SHP77 (cell line): ENCODE measurements at regions not wholly inside any gene's neighbourhood (a gene's known extent, or its start where the extent isn't known, plus 50 kb on each side); places are given as distances from the start of the nearest gene placed in this dataset.
"Not testable (repeated sequence)": the region's sequence is repeated elsewhere in the genome, so short reads cannot be mapped to it uniquely, and the experiment has no call there.

Experiments used
- DNase-seq, 2 experiments: peaks; one replicate each; lab custom pipeline; 2025; lab: John Stamatoyannopoulos, UW

DNA sequence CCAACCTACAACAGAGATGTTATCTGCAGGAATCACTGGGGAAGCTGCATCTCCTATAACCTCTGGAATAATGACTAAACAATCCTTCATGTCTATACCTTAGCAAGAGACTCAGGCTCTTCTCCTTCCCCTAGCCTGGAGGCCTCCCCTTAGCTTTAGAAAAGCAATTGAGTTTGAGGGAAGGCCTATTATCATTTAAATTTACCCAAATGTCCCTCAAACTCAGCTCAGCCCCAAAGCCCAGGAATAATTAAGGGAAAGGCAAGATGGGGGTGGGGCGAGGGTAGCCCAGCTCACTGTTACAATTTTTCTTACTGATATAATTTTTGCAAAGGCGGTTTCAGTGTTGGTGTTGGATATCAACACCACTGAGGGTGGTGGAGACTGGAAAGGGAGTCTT lies 151.4 kb upstream of the EEA1 start:
- DNase-seq = no peak

- no peak for DNase-seq
These were observed 152.1 kb upstream of the EEA1 start for GRCh38 chr12:93080994-93081809.

- DNase-seq = no peak
These were observed 152.7 kb upstream of the EEA1 start for GRCh38 chr12:93081810-93082165.

- no peak for DNase-seq
These were observed 156.5 kb upstream of the EEA1 start for GRCh38 chr12:93085383-93086287.

- DNase-seq = no peak
These were observed 157.2 kb upstream of the EEA1 start for GRCh38 chr12:93086288-93086727.

DNA sequence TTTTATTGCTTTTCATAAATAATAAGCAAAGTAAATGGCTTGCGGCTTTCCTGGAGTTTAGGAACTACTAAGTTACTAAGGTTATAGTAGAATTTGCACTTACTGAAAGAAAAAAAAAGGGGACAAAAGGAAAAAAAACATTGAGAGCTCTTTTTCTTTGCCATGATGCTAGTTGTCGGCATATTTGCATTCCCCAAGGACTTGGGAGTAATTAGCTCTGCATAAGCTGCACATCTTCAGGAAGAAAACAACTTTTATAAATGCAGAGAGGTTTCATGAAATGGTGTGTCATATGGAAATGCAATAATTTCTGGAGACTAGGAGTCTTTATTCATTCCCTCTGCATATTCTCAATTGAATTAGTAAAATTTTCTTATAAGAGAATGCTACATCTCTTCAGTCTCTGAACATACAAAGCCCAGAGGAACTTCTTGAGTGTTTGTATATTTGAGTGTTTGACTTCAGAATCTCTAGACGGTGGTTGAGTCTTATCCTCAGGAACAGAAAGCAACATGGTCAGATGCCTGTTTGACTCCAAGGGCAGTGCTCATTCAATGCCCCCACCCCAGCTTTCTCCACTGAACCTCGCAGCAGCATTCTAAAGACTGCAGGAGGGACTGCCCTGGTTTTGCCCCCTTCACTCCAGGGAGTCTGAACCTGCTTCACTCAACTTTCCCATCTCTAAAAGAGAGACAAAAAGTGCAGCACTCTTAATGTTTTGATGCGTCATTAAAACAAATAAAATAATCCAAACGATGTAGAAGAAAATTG lies 158.9 kb upstream of the EEA1 start:
- DNase-seq = no peak

GRCh38 chr12:93089805-93090569 lies 160.9 kb upstream of the EEA1 start:
- DNase-seq = no peak

DNA sequence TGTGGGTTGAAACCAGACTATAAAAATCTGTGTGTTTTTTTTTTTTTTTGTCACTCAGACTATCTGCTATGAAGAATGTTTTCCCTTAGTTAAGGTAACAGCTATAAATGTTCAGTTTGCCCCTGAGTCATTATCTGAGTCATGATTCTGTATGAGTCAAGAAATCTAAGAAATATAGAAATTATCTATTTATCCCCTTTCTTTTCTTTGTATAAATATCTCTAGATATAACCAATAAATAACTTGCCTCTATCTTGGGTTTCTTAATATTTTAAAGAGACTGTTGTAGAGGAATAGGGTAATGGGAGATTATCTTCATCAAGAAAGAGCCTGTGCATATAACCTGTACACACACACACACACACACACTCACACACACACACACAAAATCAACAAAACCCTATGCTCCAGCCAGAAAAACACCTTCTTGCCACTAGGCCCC lies 161.7 kb upstream of the EEA1 start:
- DNase-seq = no peak

GRCh38 chr12:93091886-93092648 lies 163.0 kb upstream of the EEA1 start:
- no peak for DNase-seq

DNA sequence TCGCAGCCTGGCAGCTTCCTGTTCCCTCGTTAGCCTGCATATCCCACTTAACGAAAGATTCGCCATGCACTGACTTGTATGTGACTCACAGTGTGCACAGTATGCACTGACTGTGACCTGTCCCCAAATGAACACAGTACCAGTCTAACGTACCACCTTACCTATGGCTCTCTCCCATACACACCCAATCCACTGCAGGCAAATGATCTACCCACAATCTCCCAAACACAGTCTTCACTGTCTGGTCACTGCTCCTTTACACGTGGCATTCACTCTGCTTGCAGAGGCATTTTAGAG lies 163.5 kb upstream of the EEA1 start:
- DNase-seq = no peak

DNA sequence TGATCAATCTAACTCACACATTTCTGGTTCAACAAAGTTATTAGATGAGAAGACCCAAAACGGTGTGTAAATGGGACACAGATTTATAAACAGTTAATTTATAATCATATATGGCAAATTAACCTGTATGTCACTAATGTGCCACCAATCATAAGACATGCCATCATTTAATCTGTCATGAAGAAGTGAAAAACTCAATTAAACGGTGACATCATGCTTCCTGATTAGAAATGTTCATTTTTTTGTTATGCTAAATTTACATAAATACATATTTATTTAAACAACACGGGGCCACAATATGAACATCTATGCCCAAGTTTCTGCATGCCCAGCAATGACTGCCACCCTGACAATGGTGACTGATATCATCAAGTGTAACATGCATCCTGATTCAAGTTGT lies 164.1 kb upstream of the EEA1 start:
- no peak for DNase-seq

DNA sequence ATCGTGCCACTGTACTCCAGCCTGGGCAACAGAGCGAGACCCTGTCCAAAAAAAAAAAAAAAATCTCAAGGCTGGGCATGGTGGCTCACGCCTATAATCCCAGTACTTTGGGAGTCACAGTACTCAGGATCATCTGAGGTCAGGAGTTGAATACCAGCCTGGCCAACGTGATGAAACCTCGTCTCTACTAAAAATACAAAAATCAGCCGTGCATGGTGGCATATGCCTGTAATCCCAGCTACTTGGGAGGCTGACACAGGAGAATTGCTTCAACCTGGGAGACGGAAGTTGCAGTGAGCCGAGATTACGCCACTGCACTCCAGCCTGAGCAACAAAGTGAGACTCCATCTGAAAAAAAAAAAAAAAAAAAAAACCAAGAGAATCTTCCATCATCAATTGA lies 165.1 kb upstream of the EEA1 start:
- DNase-seq = not testable (repeated sequence)

DNA sequence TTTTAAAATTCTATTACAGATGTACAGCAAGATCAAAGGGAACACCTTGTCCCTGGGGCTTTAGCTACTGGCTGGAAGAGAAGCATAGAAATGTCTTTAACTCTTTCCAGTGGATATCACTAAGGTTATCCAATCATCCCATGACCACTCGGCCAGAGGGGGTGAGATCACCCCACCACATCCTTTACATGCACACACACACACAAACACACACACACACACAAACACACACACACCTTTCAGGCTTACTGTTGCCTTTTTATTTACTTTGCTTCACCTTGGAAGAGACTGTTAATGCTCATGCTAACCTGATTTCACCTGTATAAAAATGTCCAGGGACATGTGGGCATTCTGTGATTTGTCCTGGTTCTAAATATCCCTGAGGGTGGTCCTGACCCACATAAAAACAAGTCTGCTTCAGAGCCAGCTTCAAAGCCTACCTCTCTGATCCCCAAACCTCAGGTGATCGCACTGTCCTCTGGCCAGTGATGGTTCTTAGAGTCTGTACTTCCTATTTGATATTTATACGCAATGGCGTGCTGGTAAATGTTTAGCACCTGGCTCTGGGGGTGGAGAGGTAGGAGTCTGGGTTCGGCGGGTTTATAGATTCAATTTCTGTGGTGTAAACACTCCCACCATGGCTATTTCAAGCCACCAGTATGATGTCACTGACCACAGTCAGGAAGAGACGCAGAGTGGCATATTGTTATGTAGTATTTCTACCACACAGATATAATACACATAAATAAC lies 166.1 kb upstream of the EEA1 start:
- DNase-seq = no peak

- no peak for DNase-seq
These were observed 168.3 kb upstream of the EEA1 start for GRCh38 chr12:93097417-93097816.

GRCh38 chr12:93098077-93098476 lies 169.0 kb upstream of the EEA1 start:
- DNase-seq = no peak

GRCh38 chr12:93099792-93100191 lies 170.7 kb upstream of the EEA1 start:
- DNase-seq = no peak

- no peak for DNase-seq
These were observed 171.5 kb upstream of the EEA1 start for GRCh38 chr12:93100610-93101009.

DNA sequence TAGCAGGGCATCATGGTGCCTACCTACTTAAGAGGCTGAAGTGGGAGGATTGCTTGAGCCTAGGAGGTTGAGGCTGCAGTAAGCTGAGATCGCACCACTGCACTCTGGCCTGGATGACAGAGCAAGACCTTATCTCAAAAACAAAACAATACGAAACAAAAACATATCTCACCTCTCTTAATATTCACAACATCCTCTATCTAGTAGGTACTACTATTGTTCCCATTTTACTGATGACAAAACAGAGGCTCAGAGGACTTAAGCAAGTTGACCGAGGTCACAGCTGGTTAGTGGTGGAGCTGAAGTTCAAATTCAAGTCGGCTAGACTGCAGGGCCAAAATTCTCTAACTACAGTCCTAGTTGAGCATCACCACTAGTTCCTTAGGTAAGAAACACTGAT lies 172.3 kb upstream of the EEA1 start:
- DNase-seq = no peak

GRCh38 chr12:93102312-93102711 lies 173.2 kb upstream of the EEA1 start:
- DNase-seq = no peak

DNA sequence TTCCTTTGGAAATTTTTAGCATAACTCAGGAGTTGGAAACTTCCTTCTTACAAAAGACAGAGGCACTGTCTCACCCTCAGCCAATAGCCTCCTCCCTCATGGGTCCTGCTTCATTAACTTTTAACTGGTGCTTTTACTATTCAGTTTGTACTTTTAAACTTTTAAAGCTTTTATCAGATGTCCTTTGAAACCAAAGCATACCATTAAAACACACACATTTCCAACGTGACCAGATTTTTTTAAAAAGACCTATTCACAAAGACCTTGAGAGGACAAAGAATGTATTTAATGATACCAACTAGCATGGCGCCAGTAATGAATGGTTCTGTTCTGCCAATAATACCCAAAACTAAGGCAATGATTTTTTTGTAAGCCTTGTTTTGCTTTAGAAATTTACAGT lies 173.6 kb upstream of the EEA1 start:
- DNase-seq = no peak
